ENCODE measurements at regions not wholly inside any gene's neighbourhood (a gene's known extent, or its start where the extent isn't known, plus 50 kb on each side); places are given as distances from the start of the nearest gene placed in this dataset.

DNA sequence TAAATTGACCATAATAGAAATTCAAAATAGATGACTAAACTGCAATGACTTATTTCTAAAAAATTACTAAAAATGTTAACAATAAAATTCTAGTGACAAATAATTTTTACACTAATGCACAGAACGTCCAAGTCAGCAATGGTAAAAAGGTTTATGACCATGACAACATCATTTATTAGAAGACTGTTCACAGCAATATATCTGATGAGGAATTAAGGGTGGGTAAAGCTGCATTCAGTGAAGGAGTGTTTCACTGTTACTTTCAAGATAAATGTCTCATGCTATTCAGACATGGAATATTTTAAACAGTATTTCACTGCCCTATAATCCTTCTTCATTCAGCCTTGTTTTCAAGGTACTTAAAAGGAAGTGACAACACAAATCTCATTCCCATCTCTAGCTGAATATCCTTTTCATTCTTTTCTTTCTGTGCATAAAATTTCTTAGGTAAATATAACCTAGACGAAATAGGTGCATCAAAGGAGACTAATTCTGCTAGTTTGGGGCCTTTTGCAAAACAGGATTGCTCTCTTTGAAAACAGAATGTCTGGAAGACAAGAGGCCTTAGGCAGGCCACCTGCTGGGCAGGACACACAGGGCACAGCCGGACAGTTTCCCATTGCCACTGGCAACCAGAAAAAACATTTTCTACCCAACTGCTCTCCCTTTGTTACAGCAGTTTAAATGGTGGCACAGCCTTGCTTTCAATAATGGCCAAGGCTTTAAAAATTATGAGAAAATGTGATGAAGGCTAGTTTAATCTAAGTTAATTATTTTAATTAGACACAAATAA is 600.3 kb downstream of the SPRY1 start:
- no peak overlapping the region for H3K27ac ChIP-seq
- no peaks in the 10 kb centered on the region for H3K36me3 ChIP-seq
- no peak for DNase-seq (ENCODE audit: low read depth in 1 of 2, low spot score in 2 of 2)
- H3K4me3 ChIP-seq, result no peak overlapping the region
- H3K9me3 ChIP-seq (replicated peaks), result no peaks in the 10 kb centered on the region
- peaks cover 7% of the 10 kb centered on the region for H3K4me1 ChIP-seq (replicated peaks)
- H3K27me3 ChIP-seq (replicated peaks), result no peaks in the 10 kb centered on the region

DNA sequence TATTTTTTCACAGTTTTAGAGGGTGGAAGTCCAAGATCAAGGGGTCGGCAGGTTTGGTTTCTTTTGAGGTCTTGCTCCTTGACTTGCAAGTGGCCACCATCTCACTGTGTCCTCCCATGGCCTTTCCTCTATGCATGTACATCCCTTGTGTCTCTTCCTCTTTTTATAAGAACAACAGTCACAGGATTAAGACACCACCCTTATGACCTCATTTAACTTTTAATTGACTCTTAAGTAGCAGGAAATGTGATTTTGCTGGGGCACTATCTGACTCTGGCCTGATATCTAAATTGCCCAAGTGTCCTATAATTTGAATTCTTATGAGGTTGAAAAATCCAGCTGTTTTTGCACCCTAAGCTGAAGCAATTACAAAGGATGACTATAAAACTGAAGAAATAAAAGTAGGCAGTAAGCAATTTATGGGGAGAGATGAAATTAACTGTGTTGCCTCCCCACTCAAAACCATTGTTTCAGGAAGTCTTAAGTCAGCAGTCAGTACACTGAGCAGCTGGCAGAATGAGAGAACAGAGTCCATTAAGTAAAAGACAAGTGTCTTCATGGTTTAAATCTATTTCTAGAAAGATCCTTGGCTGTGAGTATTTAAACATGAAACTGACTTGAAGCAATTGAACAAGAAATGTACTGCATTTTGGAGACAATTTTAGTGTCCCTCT is 601.3 kb downstream of the SPRY1 start:
- H3K27ac ChIP-seq, result no peak overlapping the region
- no peak for DNase-seq (ENCODE audit: low read depth in 1 of 2, low spot score in 2 of 2)
- H3K4me3 ChIP-seq, result no peak overlapping the region
- no peaks in the 10 kb centered on the region for H3K9me3 ChIP-seq (replicated peaks)
- no peaks in the 10 kb centered on the region for H3K27me3 ChIP-seq (replicated peaks)
- H3K4me1 ChIP-seq (replicated peaks), result peaks cover 7% of the 10 kb centered on the region
- H3K36me3 ChIP-seq, result no peaks in the 10 kb centered on the region

DNA sequence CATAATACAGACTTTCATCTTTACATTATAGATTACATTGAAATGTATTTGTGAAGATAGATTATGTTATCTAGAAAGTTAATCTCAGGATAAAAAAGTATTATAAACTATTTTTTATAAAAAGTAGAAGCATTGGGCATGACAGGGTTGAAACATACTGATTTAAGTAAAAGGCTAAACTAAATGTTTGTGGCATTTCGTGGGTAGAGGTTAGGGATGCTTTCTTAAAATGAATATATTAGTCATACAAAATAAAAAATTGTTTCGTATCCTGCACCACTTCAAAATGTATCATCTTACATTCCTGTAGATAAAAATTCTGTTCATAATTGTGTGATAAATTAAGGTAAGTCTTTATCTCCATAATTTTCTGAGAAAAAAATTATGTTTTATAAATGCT is 603.6 kb downstream of the SPRY1 start:
- DNase-seq (ENCODE audit: low read depth in 1 of 2, low spot score in 2 of 2), result no peak

DNA sequence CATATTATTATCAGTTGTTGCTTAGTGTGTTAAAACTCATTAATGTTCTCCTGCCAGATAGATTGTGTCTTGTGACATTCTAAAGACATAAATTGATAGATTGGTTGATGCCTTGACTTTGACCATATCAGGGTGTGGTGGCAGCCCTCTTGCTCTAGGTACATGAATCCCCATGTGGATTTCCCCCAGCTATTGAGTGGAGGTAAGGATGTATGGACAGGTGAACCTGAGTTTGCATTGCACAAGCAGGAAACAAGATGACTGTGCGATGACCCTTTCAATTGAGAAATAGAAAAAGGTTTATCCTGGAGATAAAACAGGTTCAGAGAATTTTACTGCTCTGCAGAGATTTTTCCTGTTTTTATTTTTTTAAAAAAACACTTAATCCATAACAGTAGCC is 619.2 kb downstream of the SPRY1 start:
- H3K27me3 ChIP-seq (replicated peaks), result no peaks in the 10 kb centered on the region
- peaks cover 22% of the 10 kb centered on the region for H3K4me1 ChIP-seq (replicated peaks)
- no peaks in the 10 kb centered on the region for H3K36me3 ChIP-seq
- no peak overlapping the region for H3K4me3 ChIP-seq
- DNase-seq (ENCODE audit: low read depth in 1 of 2, low spot score in 2 of 2), result no peak
- H3K27ac ChIP-seq, result no peak overlapping the region
- H3K9me3 ChIP-seq (replicated peaks), result no peaks in the 10 kb centered on the region; the same call in 1 of the 2 replicates

More for the DNA sequence above, 603.6 kb downstream of the SPRY1 start:
- no peaks in the 10 kb centered on the region for H3K36me3 ChIP-seq
- no peaks in the 10 kb centered on the region for H3K27me3 ChIP-seq (replicated peaks)
- peaks cover 7% of the 10 kb centered on the region for H3K4me1 ChIP-seq (replicated peaks)
- no peaks in the 10 kb centered on the region for H3K9me3 ChIP-seq (replicated peaks)
- no peak overlapping the region for H3K27ac ChIP-seq
- no peak overlapping the region for H3K4me3 ChIP-seq

DNA sequence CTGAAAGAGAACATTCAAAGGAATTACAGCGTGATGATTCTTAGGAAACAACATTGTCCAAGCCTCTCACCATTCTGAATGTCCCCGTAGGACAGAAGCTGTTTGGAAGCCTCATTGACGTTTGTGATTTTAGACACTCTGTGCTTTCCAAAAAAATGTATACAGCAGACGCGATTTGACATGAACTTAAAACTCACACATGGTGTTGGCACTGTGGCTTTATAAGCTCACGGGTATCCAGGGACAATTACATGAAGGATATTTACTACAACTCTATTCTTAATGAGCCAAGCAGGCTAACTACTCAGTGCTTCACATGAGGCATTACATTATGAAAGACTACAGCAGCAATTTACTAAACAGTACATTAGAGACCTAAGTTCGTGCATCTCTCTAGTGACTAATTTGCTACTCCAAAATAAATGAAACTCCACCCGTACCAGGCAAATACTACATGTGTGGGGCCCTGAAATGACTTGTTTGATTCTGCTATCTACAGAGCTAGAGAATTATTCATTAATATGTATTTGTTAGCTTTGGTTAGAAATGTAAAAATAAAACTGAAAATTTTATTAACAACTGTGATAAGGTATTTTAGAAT is 620.7 kb downstream of the SPRY1 start:
- Histone ChIP-seq H3K9me3 (replicated peaks) (no peaks in the 10 kb centered on the region; the same call in 1 of the 2 replicates), H3K36me3 (no peaks in the 10 kb centered on the region), H3K4me1 (replicated peaks) (peaks cover 22% of the 10 kb centered on the region), H3K27me3 (replicated peaks) (no peaks in the 10 kb centered on the region), H3K4me3 (no peak overlapping the region), H3K27ac (no peak overlapping the region)
- no peak for DNase-seq (ENCODE audit: low read depth in 1 of 2, low spot score in 2 of 2)

DNA sequence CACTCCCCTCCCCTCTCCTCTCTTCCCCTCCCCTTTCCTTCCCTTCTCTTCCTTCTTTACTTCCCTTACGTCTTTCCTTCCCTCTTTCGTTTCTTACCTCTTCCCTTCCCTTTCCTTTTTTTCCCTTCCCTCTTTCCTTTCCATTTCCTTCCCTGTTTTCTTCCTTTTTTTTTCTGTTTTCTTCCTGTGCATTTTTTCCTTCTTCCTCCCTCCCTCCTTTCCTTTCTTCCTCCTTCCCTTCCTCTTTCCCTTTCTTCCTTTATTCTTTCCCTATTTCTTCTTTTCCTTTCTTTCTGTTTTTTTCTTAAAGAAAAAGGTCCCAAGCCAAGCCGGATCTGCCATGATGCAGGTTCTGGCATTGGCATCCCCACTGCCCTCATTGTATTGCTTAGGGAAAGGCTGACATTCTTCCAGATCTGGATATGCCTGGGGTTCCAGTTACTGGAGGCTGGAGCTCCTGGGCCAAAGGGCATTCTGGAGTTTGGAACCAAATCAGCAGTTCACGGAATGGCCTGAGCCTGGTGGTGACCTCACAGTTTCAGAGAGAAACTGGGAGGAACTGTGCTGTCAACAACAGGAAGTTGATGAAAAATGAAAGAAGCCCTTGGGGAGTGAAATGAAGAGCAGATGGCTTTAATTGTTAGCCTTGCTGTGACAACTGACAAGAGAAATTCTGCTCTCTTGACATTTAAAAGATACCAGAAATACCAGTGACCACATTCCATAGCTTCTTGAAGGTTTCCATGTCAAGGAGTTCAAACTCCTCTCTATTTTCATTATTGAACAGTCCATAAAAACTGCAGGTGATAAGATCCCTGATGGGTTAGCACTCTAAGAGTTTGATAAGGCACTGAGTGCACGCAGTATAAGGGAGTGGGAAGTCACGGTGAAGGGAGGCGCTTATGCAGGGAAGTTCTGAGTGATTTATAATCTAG is 622.1 kb downstream of the SPRY1 start:
- peak; percentile 46 to 67 for DNase-seq (ENCODE audit: low read depth in 1 of 2, low spot score in 2 of 2)
- Histone ChIP-seq H3K36me3 (no peaks in the 10 kb centered on the region), H3K27me3 (replicated peaks) (no peaks in the 10 kb centered on the region), H3K27ac (peak overlapping the region; percentile 83), H3K9me3 (replicated peaks) (no peaks in the 10 kb centered on the region; the same call in 1 of the 2 replicates), H3K4me1 (replicated peaks) (peaks cover 22% of the 10 kb centered on the region), H3K4me3 (no peak overlapping the region)

DNA sequence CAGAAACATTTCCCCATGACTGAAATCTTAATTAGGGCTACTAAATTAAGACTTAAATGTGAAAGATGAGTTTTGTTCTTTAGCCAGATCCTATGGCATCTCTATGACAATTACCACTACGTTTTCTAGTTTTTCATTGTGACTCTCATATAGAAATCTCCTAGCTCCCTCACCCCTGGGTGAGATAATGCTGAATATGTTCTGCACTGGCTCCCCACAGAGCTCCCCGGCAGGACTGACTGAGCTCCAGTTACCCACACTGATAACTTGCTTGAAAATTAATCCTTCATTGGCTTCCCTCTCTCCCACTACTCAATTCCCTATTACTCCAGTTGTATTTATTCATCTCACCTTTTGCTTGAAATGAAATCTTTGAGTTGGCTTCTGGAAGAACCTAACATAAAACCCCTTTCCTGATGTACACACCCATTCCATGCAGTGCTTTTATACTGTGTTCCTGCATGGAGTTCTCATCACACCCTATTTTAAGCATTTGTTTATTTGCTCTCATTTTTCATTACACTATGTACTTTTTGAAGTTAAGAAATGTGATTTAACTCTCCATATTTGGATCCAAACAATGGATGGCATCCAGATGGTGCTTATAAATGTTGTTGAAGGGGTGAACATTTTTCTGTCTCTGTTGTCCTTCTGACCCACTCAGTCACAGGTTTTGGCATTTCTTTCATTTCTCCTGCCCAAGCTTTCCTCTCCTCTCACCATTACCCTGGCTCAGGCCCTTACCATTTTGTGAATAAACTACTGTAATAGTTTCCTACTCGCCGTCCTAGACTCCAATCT is 623.4 kb downstream of the SPRY1 start:
- DNase-seq (ENCODE audit: low read depth in 1 of 2, low spot score in 2 of 2), result peak in 1 of 2 experiments; percentile 38
- peak overlapping the region; percentile 83 for H3K27ac ChIP-seq
- peaks cover 22% of the 10 kb centered on the region for H3K4me1 ChIP-seq (replicated peaks)
- H3K27me3 ChIP-seq (replicated peaks), result no peaks in the 10 kb centered on the region
- H3K4me3 ChIP-seq, result no peak overlapping the region
- H3K9me3 ChIP-seq (replicated peaks), result no peaks in the 10 kb centered on the region; the same call in 1 of the 2 replicates
- no peaks in the 10 kb centered on the region for H3K36me3 ChIP-seq

DNA sequence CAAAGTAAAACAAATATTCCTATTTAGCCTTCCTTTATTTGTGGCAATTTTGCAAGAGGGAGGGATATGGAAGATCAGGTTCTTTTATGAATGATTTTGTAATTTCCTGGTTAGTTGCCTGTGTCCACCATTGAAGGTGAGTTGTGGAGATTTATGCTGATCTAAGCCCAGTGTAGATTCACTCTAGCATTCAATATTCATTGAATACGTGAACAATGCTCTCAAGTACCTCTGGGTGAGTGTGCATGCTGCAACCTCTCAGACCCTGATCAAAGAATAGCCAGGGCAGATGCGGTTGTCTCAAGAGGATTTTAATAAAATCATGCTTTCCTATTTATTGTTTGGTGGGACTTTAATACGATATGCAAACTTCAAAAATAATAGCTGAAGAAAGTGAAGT is 628.4 kb downstream of the SPRY1 start:
- no peaks in the 10 kb centered on the region for H3K9me3 ChIP-seq (replicated peaks)
- DNase-seq (ENCODE audit: low read depth in 1 of 2, low spot score in 2 of 2), result no peak
- no peaks in the 10 kb centered on the region for H3K27me3 ChIP-seq (replicated peaks)
- H3K27ac ChIP-seq, result no peak overlapping the region
- peaks cover 5% of the 10 kb centered on the region for H3K4me1 ChIP-seq (replicated peaks)
- no peak overlapping the region for H3K4me3 ChIP-seq
- H3K36me3 ChIP-seq, result no peaks in the 10 kb centered on the region

DNA sequence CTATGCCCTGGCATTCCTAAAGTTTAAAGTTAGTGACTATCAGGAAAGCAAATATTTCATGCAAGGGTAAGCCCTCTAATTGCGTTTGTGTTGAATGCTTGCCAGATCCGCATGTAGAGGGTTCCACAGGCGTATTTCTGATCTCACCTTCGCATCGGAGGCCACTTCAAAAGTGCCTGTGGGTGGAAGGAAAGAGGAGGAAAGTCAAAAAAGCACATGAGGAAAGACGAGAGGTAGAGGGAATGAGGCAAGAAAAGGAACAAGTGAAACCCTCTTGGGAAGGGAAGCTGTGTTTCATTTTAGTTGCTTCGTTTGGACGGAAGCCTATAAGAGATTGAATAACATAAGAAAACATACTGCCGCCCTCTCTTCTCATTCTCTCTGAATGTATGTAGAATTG is 628.8 kb downstream of the SPRY1 start:
- H3K4me1 ChIP-seq (replicated peaks), result peaks cover under 1% of the 10 kb centered on the region
- H3K27ac ChIP-seq, result no peak overlapping the region
- DNase-seq (ENCODE audit: low read depth in 1 of 2, low spot score in 2 of 2), result no peak

DNA sequence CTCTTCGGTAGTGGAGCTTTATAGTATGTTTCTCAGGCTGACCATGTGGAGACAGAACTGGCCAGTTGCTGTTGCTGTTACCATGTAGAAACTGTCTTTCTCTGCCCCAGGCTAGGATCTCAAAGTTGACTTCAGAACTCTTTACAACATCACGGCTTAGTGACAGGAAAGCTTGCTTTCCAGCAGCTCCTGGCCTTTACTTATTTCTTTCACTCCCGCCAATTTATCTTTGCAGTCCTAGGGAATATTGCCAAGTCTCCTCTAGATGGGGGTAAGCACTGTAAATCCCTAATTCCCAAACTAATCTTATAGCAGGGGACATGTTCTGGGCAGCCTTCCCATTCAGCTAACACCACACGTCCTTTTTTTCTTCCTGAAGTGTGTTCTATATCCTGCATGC is 631.6 kb downstream of the SPRY1 start:
- no peaks in the 10 kb centered on the region for H3K9me3 ChIP-seq (replicated peaks)
- no peak overlapping the region for H3K4me3 ChIP-seq
- H3K36me3 ChIP-seq, result no peaks in the 10 kb centered on the region
- no peaks in the 10 kb centered on the region for H3K27me3 ChIP-seq (replicated peaks)
- H3K4me1 ChIP-seq (replicated peaks), result 0 out of 2 replicates have a peak, but pooled peaks cover 3% of the 10 kb centered on the region
- no peak overlapping the region for H3K27ac ChIP-seq
- DNase-seq (ENCODE audit: low read depth in 1 of 2, low spot score in 2 of 2), result no peak

More for the DNA sequence above, 628.8 kb downstream of the SPRY1 start:
- no peak overlapping the region for H3K4me3 ChIP-seq
- H3K9me3 ChIP-seq (replicated peaks), result no peaks in the 10 kb centered on the region
- H3K36me3 ChIP-seq, result no peaks in the 10 kb centered on the region
- no peaks in the 10 kb centered on the region for H3K27me3 ChIP-seq (replicated peaks)

DNA sequence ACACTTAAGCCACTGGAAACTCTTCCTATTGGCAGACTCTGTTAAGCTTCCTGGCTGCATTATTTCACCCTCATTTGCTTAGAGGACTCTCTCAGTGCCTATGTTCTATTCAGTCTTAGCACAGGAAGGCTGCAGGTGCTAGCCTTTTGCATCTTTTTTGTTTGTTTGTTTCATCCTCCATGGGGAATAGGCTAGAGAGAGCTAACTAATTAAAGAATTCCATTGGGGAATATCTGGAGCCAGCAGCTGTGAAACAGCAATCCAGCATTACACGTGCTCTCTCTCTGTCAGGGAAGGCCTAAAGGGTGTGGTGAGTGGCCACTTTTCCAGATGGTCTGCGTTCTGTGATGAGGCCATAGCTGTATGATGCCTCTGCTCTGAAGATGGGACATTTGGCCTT is 633.6 kb downstream of the SPRY1 start:
- Histone ChIP-seq H3K36me3 (no peaks in the 10 kb centered on the region), H3K27me3 (replicated peaks) (no peaks in the 10 kb centered on the region), H3K9me3 (replicated peaks) (no peaks in the 10 kb centered on the region), H3K4me1 (replicated peaks) (0 out of 2 replicates have a peak, but pooled peaks cover 3% of the 10 kb centered on the region), H3K27ac (no peak overlapping the region), H3K4me3 (no peak overlapping the region)
- no peak for DNase-seq (ENCODE audit: low read depth in 1 of 2, low spot score in 2 of 2)

DNA sequence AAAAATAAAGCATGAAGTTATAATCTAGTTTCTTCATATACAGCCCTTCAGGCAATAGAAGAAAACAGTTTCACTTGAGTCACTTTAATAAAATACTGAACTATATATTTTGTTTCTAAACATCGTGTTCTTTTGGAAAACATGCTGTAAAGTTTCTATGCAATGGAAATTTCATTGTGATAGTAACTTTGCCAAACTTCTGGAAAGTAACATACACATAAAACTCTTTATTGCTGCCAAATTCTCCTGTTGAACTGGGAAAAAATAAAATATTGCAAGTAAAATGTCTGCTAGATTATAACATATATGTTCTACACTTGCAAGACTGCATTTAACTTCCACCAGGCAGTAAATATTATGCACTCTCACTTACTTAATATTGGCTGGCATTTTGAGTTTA is 635.4 kb downstream of the SPRY1 start:
- no peaks in the 10 kb centered on the region for H3K36me3 ChIP-seq
- no peak for DNase-seq (ENCODE audit: low read depth in 1 of 2, low spot score in 2 of 2)
- H3K4me3 ChIP-seq, result no peak overlapping the region
- H3K27ac ChIP-seq, result no peak overlapping the region
- no peaks in the 10 kb centered on the region for H3K9me3 ChIP-seq (replicated peaks)
- 0 out of 2 replicates have a peak, but pooled peaks cover 3% of the 10 kb centered on the region for H3K4me1 ChIP-seq (replicated peaks)
- no peaks in the 10 kb centered on the region for H3K27me3 ChIP-seq (replicated peaks)

Data from SJSA1 (cell line).